UCSD-AML1 (cell line): ENCODE measurements at regions not wholly inside any gene's neighbourhood (a gene's known extent, or its start where the extent isn't known, plus 50 kb on each side); places are given as distances from the start of the nearest gene placed in this dataset.
A peak's percentile ranks its signal among the peaks of the same experiment; 100 is the strongest.
"Not testable (repeated sequence)": the region's sequence is repeated elsewhere in the genome, so short reads cannot be mapped to it uniquely, and the experiment has no call there.

Experiments
- DNase-seq: peaks from one replicate; lab custom pipeline; 2025; ENCODE audit not compliant: unreplicated experiment; lab: John Stamatoyannopoulos, UW

- DNase-seq, result no peak
Measured at GRCh38 chr6:153437193-153437592, 306.1 kb upstream of the RGS17 start.

- DNase-seq, result no peak
Measured at GRCh38 chr6:153436351-153436750, 305.3 kb upstream of the RGS17 start.

GRCh38 chr6:153435787-153436186, 304.7 kb upstream of the RGS17 start:
- DNase-seq, result no peak

- DNase-seq, result no peak
Measured at GRCh38 chr6:153425536-153425935, 294.5 kb upstream of the RGS17 start.

GRCh38 chr6:153424719-153425400, 293.8 kb upstream of the RGS17 start:
- DNase-seq, result no peak

GRCh38 chr6:153412519-153412918, 281.4 kb upstream of the RGS17 start:
- no peak for DNase-seq

GRCh38 chr6:153411070-153411648, 280.1 kb upstream of the RGS17 start:
- no peak for DNase-seq

GRCh38 chr6:153405931-153406330, 274.8 kb upstream of the RGS17 start:
- DNase-seq, result no peak

GRCh38 chr6:153401751-153402150, 270.7 kb upstream of the RGS17 start:
- no peak for DNase-seq

- no peak for DNase-seq
Measured at GRCh38 chr6:153392156-153392555, 261.1 kb upstream of the RGS17 start.

- no peak for DNase-seq
Measured at GRCh38 chr6:153373869-153374268, 242.8 kb upstream of the RGS17 start.

- DNase-seq, result no peak
Measured at GRCh38 chr6:153368131-153368530, 237.0 kb upstream of the RGS17 start.

GRCh38 chr6:153367021-153367420, 235.9 kb upstream of the RGS17 start:
- no peak for DNase-seq

GRCh38 chr6:153357391-153357790, 226.3 kb upstream of the RGS17 start:
- DNase-seq, result no peak

- no peak for DNase-seq
Measured at GRCh38 chr6:153340568-153340967, 209.5 kb upstream of the RGS17 start.

- DNase-seq, result no peak
Measured at GRCh38 chr6:153334121-153334520, 203.0 kb upstream of the RGS17 start.

- not testable (repeated sequence) for DNase-seq
Measured at GRCh38 chr6:153331221-153331620, 200.1 kb upstream of the RGS17 start.

GRCh38 chr6:153328194-153328593, 197.1 kb upstream of the RGS17 start:
- no peak for DNase-seq

GRCh38 chr6:153325661-153326060, 194.6 kb upstream of the RGS17 start:
- no peak for DNase-seq

GRCh38 chr6:153312634-153313033, 181.6 kb upstream of the RGS17 start:
- peak; percentile 43 for DNase-seq

GRCh38 chr6:153309651-153310050, 178.6 kb upstream of the RGS17 start:
- DNase-seq, result no peak

- no peak for DNase-seq
Measured at GRCh38 chr6:153302133-153302532, 171.1 kb upstream of the RGS17 start.

GRCh38 chr6:153301602-153302001, 170.5 kb upstream of the RGS17 start:
- no peak for DNase-seq
